ENCODE measurements at regions not wholly inside any gene's neighbourhood (a gene's known extent, or its start where the extent isn't known, plus 50 kb on each side); places are given as distances from the start of the nearest gene placed in this dataset.

DNA sequence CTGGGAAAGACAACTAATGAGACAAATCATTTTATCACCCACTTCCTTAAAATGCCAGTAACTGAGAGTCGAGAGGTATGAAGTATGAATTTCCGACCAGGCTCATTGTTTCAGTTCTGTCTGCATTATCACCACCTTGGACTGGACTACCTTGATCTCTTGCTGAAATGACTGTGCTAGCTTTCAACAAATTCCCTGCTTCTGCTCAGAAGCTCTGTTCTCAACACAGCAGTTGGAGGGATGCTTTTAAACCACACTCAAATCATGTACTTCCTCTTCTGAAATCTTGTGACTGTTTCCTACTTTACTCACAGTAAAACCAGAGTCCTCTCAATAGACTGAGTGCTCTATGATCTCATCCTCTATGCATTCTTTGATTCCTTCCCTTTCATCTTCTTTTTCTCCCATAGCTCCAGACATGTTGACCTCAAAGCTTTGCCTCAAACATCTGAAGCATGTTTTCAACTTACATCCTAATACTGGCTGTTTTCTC, 195.8 kb downstream of the KCNJ2 start:
- no peaks in the 10 kb centered on the region for H4K20me1 ChIP-seq (ENCODE audit: insufficient read depth, low read length)
- TF ChIP-seq, protein P1, sequence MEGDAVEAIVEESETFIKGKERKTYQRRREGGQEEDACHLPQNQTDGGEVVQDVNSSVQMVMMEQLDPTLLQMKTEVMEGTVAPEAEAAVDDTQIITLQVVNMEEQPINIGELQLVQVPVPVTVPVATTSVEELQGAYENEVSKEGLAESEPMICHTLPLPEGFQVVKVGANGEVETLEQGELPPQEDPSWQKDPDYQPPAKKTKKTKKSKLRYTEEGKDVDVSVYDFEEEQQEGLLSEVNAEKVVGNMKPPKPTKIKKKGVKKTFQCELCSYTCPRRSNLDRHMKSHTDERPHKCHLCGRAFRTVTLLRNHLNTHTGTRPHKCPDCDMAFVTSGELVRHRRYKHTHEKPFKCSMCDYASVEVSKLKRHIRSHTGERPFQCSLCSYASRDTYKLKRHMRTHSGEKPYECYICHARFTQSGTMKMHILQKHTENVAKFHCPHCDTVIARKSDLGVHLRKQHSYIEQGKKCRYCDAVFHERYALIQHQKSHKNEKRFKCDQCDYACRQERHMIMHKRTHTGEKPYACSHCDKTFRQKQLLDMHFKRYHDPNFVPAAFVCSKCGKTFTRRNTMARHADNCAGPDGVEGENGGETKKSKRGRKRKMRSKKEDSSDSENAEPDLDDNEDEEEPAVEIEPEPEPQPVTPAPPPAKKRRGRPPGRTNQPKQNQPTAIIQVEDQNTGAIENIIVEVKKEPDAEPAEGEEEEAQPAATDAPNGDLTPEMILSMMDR (IDR thresholded peaks at IDR 0.05; ENCODE audit: low read length): no peak
- TF ChIP-seq EZH2 (IDR thresholded peaks at IDR 0.05; ENCODE audit: borderline replicate concordance, low read length): no peak
- no peaks in the 10 kb centered on the region for H3F3A ChIP-seq (ENCODE audit: insufficient read depth, low read length)
- no peak overlapping the region for H3K4me2 ChIP-seq (ENCODE audit: low read length)
- H3K4me3 ChIP-seq (ENCODE audit: low read depth, low read length, poor library complexity, severe bottlenecking): no peak overlapping the region
- no peaks in the 10 kb centered on the region for H3K9me3 ChIP-seq (ENCODE audit: low read length)
- H3K79me2 ChIP-seq (ENCODE audit: insufficient read depth, low read length): no peaks in the 10 kb centered on the region
- H2AFZ ChIP-seq (ENCODE audit: low read length): no peak overlapping the region
- H3K27me3 ChIP-seq (ENCODE audit: insufficient read depth, low read length): no peaks in the 10 kb centered on the region
- no peaks in the 10 kb centered on the region for H3K36me3 ChIP-seq (ENCODE audit: insufficient read depth, low read length)
- no peaks in the 10 kb centered on the region for H3K9me2 ChIP-seq (ENCODE audit: low read depth, low read length)
- H3K4me1 ChIP-seq (ENCODE audit: insufficient read depth, low read length, severe bottlenecking): no peaks in the 10 kb centered on the region
- no peak overlapping the region for H3K27ac ChIP-seq (ENCODE audit: low read depth, low read length, poor library complexity, severe bottlenecking)
- no peak overlapping the region for H3K9ac ChIP-seq (ENCODE audit: low read length)

DNA sequence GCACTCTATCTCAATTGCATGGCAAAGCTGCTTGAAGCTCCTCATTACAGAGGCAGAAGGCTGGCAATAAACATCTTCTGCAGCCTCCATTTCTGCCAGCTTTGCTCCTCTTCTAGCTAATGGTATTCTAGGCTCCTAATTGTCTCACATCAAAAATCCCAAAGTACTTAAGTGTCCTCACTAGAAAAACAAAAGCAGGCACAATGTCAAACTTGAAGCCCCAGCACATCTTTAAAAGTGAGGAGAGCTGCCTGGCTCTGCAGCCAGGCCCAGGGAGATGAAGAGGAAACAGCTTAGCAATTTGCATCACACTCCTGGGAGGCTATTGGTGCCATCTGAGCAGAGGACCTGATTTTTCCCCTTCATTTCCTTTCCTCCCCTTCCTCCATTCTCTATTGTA, 197.1 kb downstream of the KCNJ2 start:
- H3K36me3 ChIP-seq (ENCODE audit: insufficient read depth, low read length): no peaks in the 10 kb centered on the region
- no peaks in the 10 kb centered on the region for H3K9me2 ChIP-seq (ENCODE audit: low read depth, low read length)
- H3K79me2 ChIP-seq (ENCODE audit: insufficient read depth, low read length): no peaks in the 10 kb centered on the region
- no peaks in the 10 kb centered on the region for H3F3A ChIP-seq (ENCODE audit: insufficient read depth, low read length)
- no peak overlapping the region for H3K4me2 ChIP-seq (ENCODE audit: low read length)
- H3K27me3 ChIP-seq (ENCODE audit: insufficient read depth, low read length): no peaks in the 10 kb centered on the region
- H3K27ac ChIP-seq (ENCODE audit: low read depth, low read length, poor library complexity, severe bottlenecking): no peak overlapping the region
- H3K4me1 ChIP-seq (ENCODE audit: insufficient read depth, low read length, severe bottlenecking): no peaks in the 10 kb centered on the region
- no peak overlapping the region for H3K4me3 ChIP-seq (ENCODE audit: low read depth, low read length, poor library complexity, severe bottlenecking)
- no peaks in the 10 kb centered on the region for H3K9me3 ChIP-seq (ENCODE audit: low read length)
- no peak overlapping the region for H3K9ac ChIP-seq (ENCODE audit: low read length)
- no peaks in the 10 kb centered on the region for H4K20me1 ChIP-seq (ENCODE audit: insufficient read depth, low read length)
- no peak overlapping the region for H2AFZ ChIP-seq (ENCODE audit: low read length)
- TF ChIP-seq EZH2 (IDR thresholded peaks at IDR 0.05; ENCODE audit: borderline replicate concordance, low read length): no peak
- TF ChIP-seq, protein P1 (IDR thresholded peaks at IDR 0.05; ENCODE audit: low read length): no peak

DNA sequence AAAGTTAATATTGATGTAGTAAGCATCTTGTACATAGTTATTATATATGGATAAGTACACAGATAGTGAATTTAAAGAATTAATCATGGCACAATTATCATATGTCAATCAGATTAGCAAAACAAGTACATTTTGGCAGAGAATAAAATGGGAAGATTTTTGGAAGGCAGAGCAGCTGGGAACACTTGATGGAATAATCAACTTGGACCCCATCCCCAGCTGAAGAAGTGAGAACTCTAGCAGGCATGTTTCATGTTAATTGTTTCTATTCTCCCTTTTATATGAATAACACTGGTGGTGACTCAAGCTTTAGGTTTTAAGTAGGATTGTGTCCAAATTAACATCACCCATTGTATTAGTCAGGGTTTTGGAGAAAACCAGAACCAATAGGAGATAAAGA, 198.7 kb downstream of the KCNJ2 start:
- H3K9me3 ChIP-seq (ENCODE audit: low read length): no peaks in the 10 kb centered on the region
- H3K9me2 ChIP-seq (ENCODE audit: low read depth, low read length): no peaks in the 10 kb centered on the region
- TF ChIP-seq, protein P1 (IDR thresholded peaks at IDR 0.05; ENCODE audit: low read length): no peak
- no peak for TF ChIP-seq EZH2 (IDR thresholded peaks at IDR 0.05; ENCODE audit: borderline replicate concordance, low read length)

More for the DNA sequence above, 198.7 kb downstream of the KCNJ2 start:
- Histone ChIP-seq H3K27me3 (ENCODE audit: insufficient read depth, low read length) (no peaks in the 10 kb centered on the region), H3K9ac (ENCODE audit: low read length) (no peak overlapping the region), H3K79me2 (ENCODE audit: insufficient read depth, low read length) (no peaks in the 10 kb centered on the region), H4K20me1 (ENCODE audit: insufficient read depth, low read length) (no peaks in the 10 kb centered on the region), H3K27ac (ENCODE audit: low read depth, low read length, poor library complexity, severe bottlenecking) (no peak overlapping the region), H3K4me1 (ENCODE audit: insufficient read depth, low read length, severe bottlenecking) (no peaks in the 10 kb centered on the region), H3K36me3 (ENCODE audit: insufficient read depth, low read length) (no peaks in the 10 kb centered on the region), H3F3A (ENCODE audit: insufficient read depth, low read length) (no peaks in the 10 kb centered on the region), H3K4me2 (ENCODE audit: low read length) (no peak overlapping the region), H3K4me3 (ENCODE audit: low read depth, low read length, poor library complexity, severe bottlenecking) (no peak overlapping the region), H2AFZ (ENCODE audit: low read length) (no peak overlapping the region)

Data from OCI-LY1 (cell line).